Activated naive CD8-positive, alpha-beta T cell treated with anti-CD3 and anti-CD28 coated beads for 36 hours (primary cell): ENCODE measurements at regions not wholly inside any gene's neighbourhood (a gene's known extent, or its start where the extent isn't known, plus 50 kb on each side); places are given as distances from the start of the nearest gene placed in this dataset.

Source experiments
- DNase-seq: peaks from one replicate; pipeline ENCODE4 v3.0.0; 2021
- H3K27ac Mint-ChIP-seq: one replicate; pipeline ENCODE4 v1.8.0; 2022; ENCODE audit warnings: mild to moderate bottlenecking, moderate library complexity, mixed read lengths
- H3K27me3 Mint-ChIP-seq: one replicate; pipeline ENCODE4 v1.8.0; 2022; ENCODE audit warnings: mild to moderate bottlenecking, mixed read lengths
- H3K36me3 Mint-ChIP-seq: one replicate; pipeline ENCODE4 v1.8.0; 2021; ENCODE audit warnings: mild to moderate bottlenecking, mixed read lengths
- H3K4me1 Mint-ChIP-seq: one replicate; pipeline ENCODE4 v1.8.0; 2021; ENCODE audit warnings: mixed read lengths
- H3K4me3 Mint-ChIP-seq: one replicate; pipeline ENCODE4 v1.8.0; 2022; ENCODE audit warnings: mild to moderate bottlenecking, moderate library complexity, mixed read lengths
- H3K9me3 Mint-ChIP-seq: one replicate; pipeline ENCODE4 v1.8.0; 2022; ENCODE audit warnings: mixed read lengths

GRCh38 chr2:147515213-147515612, 329.6 kb upstream of the ACVR2A start:
- Mint-ChIP-seq H3K27me3 (no peaks in the 10 kb centered on the region), H3K9me3 (no peaks in the 10 kb centered on the region), H3K4me3 (no peak overlapping the region), H3K27ac (no peak overlapping the region), H3K4me1 (no peaks in the 10 kb centered on the region), H3K36me3 (no peaks in the 10 kb centered on the region)
- no peak for DNase-seq

DNA sequence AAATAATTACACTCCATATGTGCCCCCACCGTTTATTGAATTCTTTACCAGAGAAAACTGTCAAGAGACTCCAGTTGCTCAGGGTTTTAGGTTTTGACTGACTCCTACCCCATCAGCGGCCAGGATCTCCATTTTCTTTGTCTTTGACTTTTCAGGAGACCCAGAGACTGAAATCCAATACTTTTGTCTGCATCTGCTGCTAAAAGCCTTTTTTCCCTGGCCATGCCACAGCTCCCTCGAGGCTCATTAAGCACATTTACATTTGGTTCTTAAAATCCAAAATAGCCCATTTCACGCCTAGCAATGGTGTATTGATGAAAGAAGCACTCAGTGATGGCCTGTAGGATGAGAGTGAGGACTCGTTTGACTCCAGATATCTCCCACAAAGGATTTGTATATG, 332.6 kb upstream of the ACVR2A start:
- no peaks in the 10 kb centered on the region for H3K36me3 Mint-ChIP-seq
- no peak overlapping the region for H3K27ac Mint-ChIP-seq
- no peaks in the 10 kb centered on the region for H3K4me1 Mint-ChIP-seq
- H3K27me3 Mint-ChIP-seq, result no peaks in the 10 kb centered on the region
- H3K4me3 Mint-ChIP-seq, result no peak overlapping the region
- no peak for DNase-seq
- H3K9me3 Mint-ChIP-seq, result no peaks in the 10 kb centered on the region

DNA sequence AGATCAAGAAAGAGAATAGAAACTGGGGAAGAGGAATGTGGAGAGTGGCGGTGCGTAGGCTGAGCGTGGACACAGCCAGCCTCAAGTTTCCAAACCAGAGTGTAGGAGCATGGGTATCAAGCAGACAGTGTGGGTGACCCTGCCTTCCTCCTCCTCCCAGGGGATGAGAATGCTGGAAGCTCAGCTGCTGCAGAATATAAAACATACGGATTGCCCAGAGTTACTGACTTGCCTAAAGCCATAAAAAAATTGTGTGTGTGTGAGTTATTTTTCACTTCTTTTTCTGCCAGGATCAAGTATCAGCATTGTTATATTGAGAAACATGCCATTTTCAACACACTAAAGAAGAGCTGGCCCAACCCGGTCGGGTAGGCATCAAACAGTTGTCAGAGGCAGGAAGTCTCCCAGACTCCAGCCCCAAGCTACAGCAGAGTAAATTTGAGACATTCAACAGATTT, 333.3 kb upstream of the ACVR2A start:
- H3K27ac Mint-ChIP-seq, result no peak overlapping the region
- H3K4me1 Mint-ChIP-seq, result no peaks in the 10 kb centered on the region
- H3K36me3 Mint-ChIP-seq, result no peaks in the 10 kb centered on the region
- DNase-seq, result no peak
- no peak overlapping the region for H3K4me3 Mint-ChIP-seq
- no peaks in the 10 kb centered on the region for H3K9me3 Mint-ChIP-seq
- H3K27me3 Mint-ChIP-seq, result no peaks in the 10 kb centered on the region

DNA sequence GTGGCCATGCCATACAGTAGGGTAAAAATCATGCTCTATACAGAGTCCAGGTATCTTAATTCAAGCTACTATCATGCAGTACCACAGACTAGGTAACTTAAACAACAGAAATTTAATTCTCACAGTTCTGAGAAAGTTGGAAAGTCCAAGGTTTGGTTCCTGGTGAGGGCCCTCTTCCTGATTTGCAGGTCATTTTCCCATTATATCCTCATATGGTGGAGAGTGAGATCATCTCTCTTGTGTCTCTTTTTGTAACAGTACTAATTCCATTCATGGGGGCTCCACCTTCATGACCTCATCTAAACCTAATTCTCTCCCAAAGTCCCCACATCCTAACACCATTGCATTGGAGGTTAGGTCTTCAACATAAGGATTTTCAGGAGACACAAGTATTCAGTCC, 335.0 kb upstream of the ACVR2A start:
- Mint-ChIP-seq H3K27me3 (no peaks in the 10 kb centered on the region), H3K4me1 (no peaks in the 10 kb centered on the region), H3K9me3 (no peaks in the 10 kb centered on the region), H3K36me3 (no peaks in the 10 kb centered on the region), H3K4me3 (no peak overlapping the region), H3K27ac (no peak overlapping the region)
- no peak for DNase-seq

- Mint-ChIP-seq H3K4me3 (no peak overlapping the region), H3K36me3 (no peaks in the 10 kb centered on the region), H3K27me3 (no peaks in the 10 kb centered on the region), H3K4me1 (no peaks in the 10 kb centered on the region), H3K9me3 (no peaks in the 10 kb centered on the region), H3K27ac (no peak overlapping the region)
- DNase-seq, result no peak
Measured at GRCh38 chr2:147506889-147507288, 337.9 kb upstream of the ACVR2A start.

GRCh38 chr2:147502711-147503290, 342.0 kb upstream of the ACVR2A start:
- Mint-ChIP-seq H3K4me3 (no peak overlapping the region), H3K27me3 (no peaks in the 10 kb centered on the region), H3K4me1 (peaks cover 16% of the 10 kb centered on the region), H3K27ac (no peak overlapping the region), H3K9me3 (no peaks in the 10 kb centered on the region), H3K36me3 (no peaks in the 10 kb centered on the region)
- DNase-seq, result no peak

DNA sequence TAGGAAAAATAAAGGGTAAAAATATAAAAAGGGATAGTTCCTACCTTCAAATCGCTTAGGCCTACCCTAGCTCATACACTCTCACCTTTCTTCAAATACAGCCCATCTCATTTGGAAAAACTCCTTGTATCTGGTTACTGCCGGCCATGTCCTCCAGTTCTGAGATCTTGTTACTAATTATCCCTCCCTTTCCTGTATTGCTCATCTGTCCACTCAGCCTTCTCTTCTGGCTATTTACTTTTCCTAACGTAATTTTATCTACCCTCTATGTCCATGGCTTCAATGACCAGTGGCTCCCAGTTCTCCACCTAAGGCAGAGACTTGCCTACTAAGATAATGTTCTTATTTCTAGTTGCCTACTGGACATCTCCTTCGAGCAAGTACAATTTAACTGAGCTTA, 342.9 kb upstream of the ACVR2A start:
- no peaks in the 10 kb centered on the region for H3K9me3 Mint-ChIP-seq
- H3K27me3 Mint-ChIP-seq, result no peaks in the 10 kb centered on the region
- H3K27ac Mint-ChIP-seq, result no peak overlapping the region
- no peak for DNase-seq
- H3K4me1 Mint-ChIP-seq, result peaks cover 16% of the 10 kb centered on the region
- no peaks in the 10 kb centered on the region for H3K36me3 Mint-ChIP-seq
- no peak overlapping the region for H3K4me3 Mint-ChIP-seq

GRCh38 chr2:147500819-147501395, 343.9 kb upstream of the ACVR2A start:
- Mint-ChIP-seq H3K4me1 (peaks cover 16% of the 10 kb centered on the region), H3K36me3 (no peaks in the 10 kb centered on the region), H3K27ac (no peak overlapping the region), H3K9me3 (no peaks in the 10 kb centered on the region), H3K4me3 (no peak overlapping the region), H3K27me3 (no peaks in the 10 kb centered on the region)
- DNase-seq, result no peak

- H3K4me1 Mint-ChIP-seq, result peaks cover 16% of the 10 kb centered on the region
Measured at GRCh38 chr2:147500229-147500628, 344.6 kb upstream of the ACVR2A start.

DNA sequence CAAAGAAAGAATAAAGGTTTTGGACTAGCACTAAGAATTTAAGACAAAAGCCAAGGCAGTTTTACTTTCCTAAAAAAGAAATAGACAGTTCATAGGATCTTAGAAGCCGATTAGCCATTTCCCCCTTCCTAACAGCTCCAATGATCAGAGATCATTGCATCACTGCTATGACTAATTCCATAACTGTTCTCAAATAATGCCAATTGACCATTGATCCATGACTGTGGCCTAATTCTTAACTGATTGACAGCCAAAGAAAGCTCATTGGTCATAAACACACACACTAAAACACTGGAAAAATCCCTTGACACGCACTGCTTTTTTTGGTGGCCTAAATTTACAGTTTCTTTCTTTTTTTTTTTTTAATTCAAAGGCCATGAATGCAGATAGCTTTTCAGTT, 345.0 kb upstream of the ACVR2A start:
- H3K4me3 Mint-ChIP-seq, result peak overlapping the region; percentile 1
- no peak overlapping the region for H3K27ac Mint-ChIP-seq
- no peak for DNase-seq
- no peaks in the 10 kb centered on the region for H3K9me3 Mint-ChIP-seq
- no peaks in the 10 kb centered on the region for H3K36me3 Mint-ChIP-seq
- peaks cover 16% of the 10 kb centered on the region for H3K4me1 Mint-ChIP-seq
- no peaks in the 10 kb centered on the region for H3K27me3 Mint-ChIP-seq

More at GRCh38 chr2:147500229-147500628, 344.6 kb upstream of the ACVR2A start:
- no peak for DNase-seq
- Mint-ChIP-seq H3K4me3 (peak overlapping the region; percentile 1), H3K9me3 (no peaks in the 10 kb centered on the region), H3K36me3 (no peaks in the 10 kb centered on the region), H3K27me3 (no peaks in the 10 kb centered on the region), H3K27ac (no peak overlapping the region)

DNA sequence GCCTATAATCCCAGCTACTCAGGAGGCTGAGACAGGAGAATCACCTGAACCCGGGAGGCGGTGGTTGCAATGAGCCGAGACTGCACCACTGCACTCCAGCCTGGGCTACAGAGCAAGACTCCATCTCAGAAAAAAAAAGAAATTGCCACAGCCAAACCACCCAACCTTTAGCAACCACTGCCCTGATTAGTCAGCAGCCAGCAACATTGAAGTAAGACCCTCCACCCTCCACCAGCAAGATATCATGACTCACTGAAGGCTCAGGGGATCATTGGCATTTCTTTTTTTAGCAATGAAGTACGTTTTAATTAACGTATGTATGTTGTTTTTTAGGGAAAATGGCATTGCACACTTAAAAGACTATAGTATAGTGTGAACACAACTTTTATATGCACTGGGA, 349.1 kb upstream of the ACVR2A start:
- Mint-ChIP-seq H3K27ac (no peak overlapping the region), H3K4me3 (no peak overlapping the region), H3K9me3 (peaks cover 1% of the 10 kb centered on the region), H3K36me3 (no peaks in the 10 kb centered on the region), H3K27me3 (no peaks in the 10 kb centered on the region), H3K4me1 (peaks cover 14% of the 10 kb centered on the region)
- DNase-seq, result no peak

DNA sequence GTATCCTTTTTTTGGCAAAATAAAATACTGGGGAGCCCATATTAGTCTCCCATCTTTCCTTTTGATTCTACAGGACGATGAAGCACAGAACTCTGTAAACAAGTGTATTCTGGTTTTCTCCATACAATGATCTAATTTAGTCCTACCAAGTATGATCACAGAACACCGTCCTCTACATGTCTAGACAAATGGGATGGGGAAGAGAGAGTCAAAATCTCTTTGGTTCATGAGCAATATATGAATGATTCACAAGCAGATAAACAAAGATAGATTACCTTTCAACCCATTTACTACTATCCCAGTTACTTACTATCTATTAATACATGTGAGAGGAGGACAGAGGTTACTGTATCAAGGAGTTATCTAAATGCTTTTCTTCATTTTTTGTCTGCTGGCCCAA, 352.4 kb upstream of the ACVR2A start:
- Mint-ChIP-seq H3K27ac (no peak overlapping the region), H3K36me3 (no peaks in the 10 kb centered on the region), H3K9me3 (peaks cover 1% of the 10 kb centered on the region), H3K4me1 (peaks cover 11% of the 10 kb centered on the region), H3K4me3 (no peak overlapping the region), H3K27me3 (no peaks in the 10 kb centered on the region)
- no peak for DNase-seq

- Mint-ChIP-seq H3K4me1 (peaks cover 11% of the 10 kb centered on the region), H3K27ac (no peak overlapping the region), H3K4me3 (no peak overlapping the region), H3K9me3 (peaks cover 1% of the 10 kb centered on the region), H3K27me3 (no peaks in the 10 kb centered on the region), H3K36me3 (no peaks in the 10 kb centered on the region)
- no peak for DNase-seq
Measured at GRCh38 chr2:147491506-147491905, 353.3 kb upstream of the ACVR2A start.

DNA sequence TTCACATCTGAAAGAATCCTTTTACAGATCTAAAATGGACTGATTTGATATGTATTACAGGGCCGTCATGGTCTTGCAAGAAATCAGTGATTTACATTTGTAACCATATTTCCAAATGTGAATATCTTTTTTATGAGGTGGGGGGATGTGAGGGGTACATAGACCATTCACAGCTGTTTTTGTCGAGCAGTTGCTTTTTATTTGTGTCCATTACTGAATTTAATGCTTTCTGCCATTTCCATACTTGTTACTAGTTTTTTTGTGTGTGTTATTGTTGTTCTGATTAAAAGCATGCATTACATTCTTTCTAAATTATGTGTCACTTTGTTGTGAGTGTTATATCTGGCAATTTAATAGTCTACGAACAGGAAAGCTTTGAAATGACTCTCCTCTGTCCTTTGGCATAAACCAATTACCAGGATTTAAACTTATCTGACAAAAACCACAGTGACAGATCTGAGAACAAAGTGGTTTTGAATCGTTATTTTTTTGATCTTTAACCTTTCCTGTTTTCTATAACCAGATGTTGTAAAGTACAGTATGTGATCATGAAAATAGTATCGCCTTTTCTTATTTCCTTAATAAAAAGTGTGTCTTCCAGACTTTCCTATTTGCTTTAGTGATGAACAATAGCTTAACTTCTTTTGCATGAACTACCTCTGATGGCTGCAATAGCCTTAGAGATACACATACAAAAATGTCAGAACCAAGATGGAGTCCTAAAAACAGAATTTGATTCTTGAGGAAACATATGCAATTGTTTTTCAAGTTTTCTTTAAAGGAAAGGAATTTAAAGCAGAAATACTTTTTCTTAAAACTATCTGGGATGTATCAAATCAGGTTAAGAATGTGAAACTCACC, 354.2 kb upstream of the ACVR2A start:
- DNase-seq, result no peak
- H3K4me1 Mint-ChIP-seq, result peaks cover 11% of the 10 kb centered on the region
- peaks cover 1% of the 10 kb centered on the region for H3K9me3 Mint-ChIP-seq
- H3K4me3 Mint-ChIP-seq, result no peak overlapping the region
- no peaks in the 10 kb centered on the region for H3K27me3 Mint-ChIP-seq
- no peaks in the 10 kb centered on the region for H3K36me3 Mint-ChIP-seq
- H3K27ac Mint-ChIP-seq, result no peak overlapping the region

- Mint-ChIP-seq H3K4me1 (peaks cover 11% of the 10 kb centered on the region), H3K27me3 (no peaks in the 10 kb centered on the region), H3K27ac (no peak overlapping the region), H3K9me3 (peaks cover 1% of the 10 kb centered on the region), H3K4me3 (no peak overlapping the region), H3K36me3 (no peaks in the 10 kb centered on the region)
- DNase-seq, result no peak
Measured at GRCh38 chr2:147488472-147488871, 356.4 kb upstream of the ACVR2A start.

DNA sequence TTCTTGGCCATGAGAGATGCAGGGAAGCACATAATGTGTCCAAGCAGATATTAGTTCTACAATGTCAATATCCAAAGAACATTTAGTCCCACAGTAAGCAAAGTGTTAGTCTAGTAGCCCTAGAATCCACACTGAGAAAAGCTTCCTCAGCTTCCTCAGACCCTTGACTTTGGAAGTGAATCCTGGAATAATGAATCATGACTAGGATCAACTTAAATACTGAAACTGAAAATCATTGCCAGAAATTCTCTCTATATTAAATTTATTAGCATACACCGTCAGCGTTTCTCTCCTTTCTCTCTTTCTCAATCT, 356.9 kb upstream of the ACVR2A start:
- H3K27ac Mint-ChIP-seq, result no peak overlapping the region
- H3K9me3 Mint-ChIP-seq, result peaks cover 1% of the 10 kb centered on the region
- H3K4me3 Mint-ChIP-seq, result no peak overlapping the region
- no peaks in the 10 kb centered on the region for H3K36me3 Mint-ChIP-seq
- no peak for DNase-seq
- H3K4me1 Mint-ChIP-seq, result peaks cover 11% of the 10 kb centered on the region
- H3K27me3 Mint-ChIP-seq, result no peaks in the 10 kb centered on the region
